ENCODE measurements at regions not wholly inside any gene's neighbourhood (a gene's known extent, or its start where the extent isn't known, plus 50 kb on each side); places are given as distances from the start of the nearest gene placed in this dataset.

DNA sequence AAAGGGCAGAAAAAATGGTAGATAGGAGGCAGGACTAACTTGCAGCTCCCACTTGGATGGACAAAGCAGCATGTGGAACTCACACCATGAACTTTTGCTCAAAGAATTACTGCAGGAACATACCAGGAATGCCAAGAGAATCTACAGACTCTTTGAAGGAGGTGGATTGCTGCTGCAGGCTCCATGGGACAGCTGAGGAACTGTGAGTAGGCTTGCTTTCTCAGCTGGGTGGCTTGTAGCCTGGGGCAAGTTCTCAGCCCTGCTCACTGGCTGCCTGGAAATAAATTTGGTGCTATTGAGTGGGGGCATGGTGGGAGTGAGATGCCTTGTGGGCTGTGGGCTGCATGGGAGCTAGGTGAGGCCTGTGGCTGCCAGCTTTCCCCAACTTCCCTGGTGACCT, 574.5 kb downstream of the PRELID2 start:
- TF ChIP-seq, protein P1, sequence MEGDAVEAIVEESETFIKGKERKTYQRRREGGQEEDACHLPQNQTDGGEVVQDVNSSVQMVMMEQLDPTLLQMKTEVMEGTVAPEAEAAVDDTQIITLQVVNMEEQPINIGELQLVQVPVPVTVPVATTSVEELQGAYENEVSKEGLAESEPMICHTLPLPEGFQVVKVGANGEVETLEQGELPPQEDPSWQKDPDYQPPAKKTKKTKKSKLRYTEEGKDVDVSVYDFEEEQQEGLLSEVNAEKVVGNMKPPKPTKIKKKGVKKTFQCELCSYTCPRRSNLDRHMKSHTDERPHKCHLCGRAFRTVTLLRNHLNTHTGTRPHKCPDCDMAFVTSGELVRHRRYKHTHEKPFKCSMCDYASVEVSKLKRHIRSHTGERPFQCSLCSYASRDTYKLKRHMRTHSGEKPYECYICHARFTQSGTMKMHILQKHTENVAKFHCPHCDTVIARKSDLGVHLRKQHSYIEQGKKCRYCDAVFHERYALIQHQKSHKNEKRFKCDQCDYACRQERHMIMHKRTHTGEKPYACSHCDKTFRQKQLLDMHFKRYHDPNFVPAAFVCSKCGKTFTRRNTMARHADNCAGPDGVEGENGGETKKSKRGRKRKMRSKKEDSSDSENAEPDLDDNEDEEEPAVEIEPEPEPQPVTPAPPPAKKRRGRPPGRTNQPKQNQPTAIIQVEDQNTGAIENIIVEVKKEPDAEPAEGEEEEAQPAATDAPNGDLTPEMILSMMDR (IDR thresholded peaks at IDR 0.05; ENCODE audit: low read depth, low read length): no peak
- TF ChIP-seq EZH2phosphoT487 (IDR thresholded peaks at IDR 0.05; ENCODE audit: low read depth): no peak
